ENCODE measurements at regions not wholly inside any gene's neighbourhood (a gene's known extent, or its start where the extent isn't known, plus 50 kb on each side); places are given as distances from the start of the nearest gene placed in this dataset.

GRCh38 chr18:77853859-77854258 lies 604.2 kb downstream of the GALR1 start:
- no peak for DNase-seq (ENCODE audit: low spot score)

- no peak for DNase-seq (ENCODE audit: low spot score)
Measured at GRCh38 chr18:77857678-77858655, 608.3 kb downstream of the GALR1 start.

- DNase-seq (ENCODE audit: low spot score), result no peak
Measured at GRCh38 chr18:77859634-77860033, 610.0 kb downstream of the GALR1 start.

GRCh38 chr18:77862066-77862757 lies 612.6 kb downstream of the GALR1 start:
- no peak for DNase-seq (ENCODE audit: low spot score)

- no peak for DNase-seq (ENCODE audit: low spot score)
Measured at GRCh38 chr18:77865853-77866252, 616.2 kb downstream of the GALR1 start.

GRCh38 chr18:77866351-77866750 lies 616.7 kb downstream of the GALR1 start:
- no peak for DNase-seq (ENCODE audit: low spot score)

- no peak for DNase-seq (ENCODE audit: low spot score)
Measured at GRCh38 chr18:77870199-77870598, 620.6 kb downstream of the GALR1 start.

GRCh38 chr18:77870894-77871293 lies 621.2 kb downstream of the GALR1 start:
- no peak for DNase-seq (ENCODE audit: low spot score)

- DNase-seq (ENCODE audit: low spot score), result no peak
Measured at GRCh38 chr18:77872166-77872565, 622.5 kb downstream of the GALR1 start.

- DNase-seq (ENCODE audit: low spot score), result no peak
Measured at GRCh38 chr18:77876319-77876865, 626.7 kb downstream of the GALR1 start.

GRCh38 chr18:77879829-77880228 lies 630.2 kb downstream of the GALR1 start:
- DNase-seq (ENCODE audit: low spot score), result no peak

GRCh38 chr18:77884454-77884853 lies 634.8 kb downstream of the GALR1 start:
- DNase-seq (ENCODE audit: low spot score), result no peak

- DNase-seq (ENCODE audit: low spot score), result no peak
Measured at GRCh38 chr18:77894060-77894459, 644.4 kb downstream of the GALR1 start.

- no peak for DNase-seq (ENCODE audit: low spot score)
Measured at GRCh38 chr18:77895250-77895649, 645.6 kb downstream of the GALR1 start.

GRCh38 chr18:77896586-77897252 lies 647.1 kb downstream of the GALR1 start:
- DNase-seq (ENCODE audit: low spot score), result no peak

GRCh38 chr18:77897606-77898005 lies 648.0 kb downstream of the GALR1 start:
- DNase-seq (ENCODE audit: low spot score), result no peak

GRCh38 chr18:77899972-77900754 lies 650.5 kb downstream of the GALR1 start:
- DNase-seq (ENCODE audit: low spot score), result no peak

- DNase-seq (ENCODE audit: low spot score), result no peak
Measured at GRCh38 chr18:77905011-77905410, 655.4 kb downstream of the GALR1 start.

- DNase-seq (ENCODE audit: low spot score), result no peak
Measured at GRCh38 chr18:77905449-77906055, 655.9 kb downstream of the GALR1 start.

GRCh38 chr18:77906103-77906892 lies 656.6 kb downstream of the GALR1 start:
- DNase-seq (ENCODE audit: low spot score), result no peak
